B cell (primary cell): ENCODE measurements at regions not wholly inside any gene's neighbourhood (a gene's known extent, or its start where the extent isn't known, plus 50 kb on each side); places are given as distances from the start of the nearest gene placed in this dataset.

Source experiments
- ATAC-seq: fragments of 200-7000 bp; cut with Tn5 transposase; one replicate; pipeline ENCODE4 v1.10.0; 2021; ENCODE audit warnings: low read depth, mild to moderate bottlenecking, moderate number of reproducible peaks, moderate library complexity
- CTCF ChIA-PET: fragments of 350-600 bp; sonication (Branson Sonifier 250); formaldehyde crosslinking; loops from one replicate; lab custom pipeline; 2021; ENCODE audit warnings: antibody characterized with exemption, inconsistent platforms; lab: Charles Lee
- POLR2A ChIA-PET: fragments of 350-600 bp; sonication (Branson Sonifier 250); formaldehyde crosslinking; loops from one replicate; lab custom pipeline; 2021; ENCODE audit warnings: antibody characterized with exemption; lab: Charles Lee
- DNase-seq: peaks from one replicate; pipeline ENCODE4 v3.0.0; 2013
- H2AFZ ChIP-seq: 2 replicates; pipeline ENCODE4 v1.6.1; 2012; ENCODE audit warnings: mild to moderate bottlenecking, low read depth, low read length; ENCODE audit not compliant: insufficient read depth, poor library complexity, severe bottlenecking
- H3K27ac ChIP-seq, 2 donors: 1 replicate in 1 of 2; 2 replicates in 1 of 2; pipeline ENCODE4 v1.5.1; 2012 to 2013; ENCODE audit warnings: low read length in 2 of 2, mild to moderate bottlenecking in 2 of 2, moderate library complexity in 1 of 2
- H3K27me3 ChIP-seq, 4 experiments: fragments of 200-600 bp in 1 of 4; sonication (generic) in 1 of 4; replicated peaks in 1 of 4; 1 replicate in 2 of 4; 2 replicates in 2 of 4; pipeline versions ENCODE4 v1.6.1 to v1.7.0; 2013 to 2016; ENCODE audit warnings: low read length in 3 of 4, mild to moderate bottlenecking in 2 of 4, mixed read lengths in 1 of 4, moderate library complexity in 1 of 4; ENCODE audit not compliant: insufficient read depth in 4 of 4, control insufficient read depth in 3 of 4; ENCODE audit errors: control extremely low read depth in 1 of 4
- H3K36me3 ChIP-seq, 2 experiments: replicated peaks in 1 of 2; 1 replicate in 1 of 2; 2 replicates in 1 of 2; pipeline versions ENCODE4 v1.6.1 to v1.7.1; 2013; ENCODE audit warnings: low read length in 1 of 2; ENCODE audit not compliant: insufficient read depth in 2 of 2, control insufficient read depth in 1 of 2; ENCODE audit errors: control extremely low read depth in 1 of 2, extremely low read depth in 1 of 2
- H3K4me1 ChIP-seq, 2 donors: fragments of 200-600 bp in 1 of 2; sonication (generic) in 1 of 2; 1 replicate in 1 of 2; 2 replicates in 1 of 2; pipeline versions ENCODE4 v1.5.1 to v1.6.1; 2013 to 2017; ENCODE audit warnings: low read length in 2 of 2; ENCODE audit not compliant: control insufficient read depth in 2 of 2, insufficient read depth in 2 of 2
- H3K4me2 ChIP-seq: replicated peaks from 2 replicates; pipeline ENCODE3; 2012; ENCODE audit warnings: mild to moderate bottlenecking, low read depth, low read length; ENCODE audit not compliant: poor library complexity, severe bottlenecking
- H3K4me3 ChIP-seq, 5 experiments: fragments of 200-600 bp in 1 of 5; sonication (generic) in 1 of 5; 1 replicate in 3 of 5; 2 replicates in 2 of 5; pipeline versions ENCODE4 v1.5.1 to v1.7.0; 2011 to 2016; ENCODE audit warnings: low read length in 4 of 5, mild to moderate bottlenecking in 4 of 5, low read depth in 2 of 5, control low read depth in 1 of 5, moderate library complexity in 1 of 5; ENCODE audit not compliant: insufficient read depth in 1 of 5; ENCODE audit errors: control extremely low read depth in 1 of 5, extremely low read depth in 1 of 5
- H3K79me2 ChIP-seq: fragments of 200-600 bp; sonication (generic); one replicate; pipeline ENCODE4 v1.6.0; 2016; ENCODE audit warnings: low read length; ENCODE audit not compliant: control insufficient read depth, insufficient read depth
- H3K9ac ChIP-seq: fragments of 200-600 bp; sonication (generic); 2 replicates; pipeline ENCODE4 v1.6.1; 2017; ENCODE audit warnings: mild to moderate bottlenecking, low read length, moderate library complexity
- H3K9me3 ChIP-seq, 3 donors: one replicate each; pipeline versions ENCODE4 v1.6.1 to v1.7.1; 2013; ENCODE audit warnings: low read length in 2 of 3; ENCODE audit not compliant: control insufficient read depth in 2 of 3, insufficient read depth in 1 of 3; ENCODE audit errors: control extremely low read depth in 1 of 3
- H4K20me1 ChIP-seq: 2 replicates; pipeline ENCODE4 v1.6.0; 2012; ENCODE audit warnings: mild to moderate bottlenecking, low read length; ENCODE audit not compliant: insufficient read depth, control insufficient read depth, poor library complexity, severe bottlenecking
- H3K27ac Mint-ChIP-seq: one replicate; pipeline ENCODE4 v1.8.0; 2021; ENCODE audit warnings: mixed read lengths
- H3K27me3 Mint-ChIP-seq: one replicate; pipeline ENCODE4 v1.8.0; 2021; ENCODE audit warnings: mixed read lengths
- H3K4me1 Mint-ChIP-seq: one replicate; pipeline ENCODE4 v1.8.0; 2021; ENCODE audit warnings: mixed read lengths
- H3K4me3 Mint-ChIP-seq: one replicate; pipeline ENCODE4 v1.8.0; 2021; ENCODE audit warnings: mixed read lengths
- H3K9me3 Mint-ChIP-seq: one replicate; pipeline ENCODE4 v1.8.0; 2022; ENCODE audit warnings: mixed read lengths; ENCODE audit not compliant: insufficient read depth
- CTCF ChIP-seq: fragments of 200-600 bp; IDR thresholded peaks from one replicate; pipeline ENCODE4 v1.8.0; 2022; ENCODE audit warnings: antibody characterized with exemption, mild to moderate bottlenecking
- EZH2 ChIP-seq: IDR thresholded peaks from 2 replicates; pipeline ENCODE4 v1.6.1; 2012; ENCODE audit warnings: borderline replicate concordance, low read depth, mild to moderate bottlenecking, moderate library complexity, low read length; ENCODE audit not compliant: insufficient read depth, poor library complexity, severe bottlenecking
- WGBS: methylation state at CpG from one replicate; pipeline ENCODE4 v1.1.5; 2013; ENCODE audit warnings: missing lambda C conversion rate; ENCODE audit not compliant: insufficient coverage; 5-methylcytosine and 5-hydroxymethylcytosine counted together
- intact Hi-C: fragments of 100-400 bp; cut with micrococcal nuclease; formaldehyde crosslinking; loops from one replicate; pipeline ENCODE4 v1.10.0; 2022

GRCh38 chr5:12237837-12238575 lies 333.8 kb upstream of the CTNND2 start:
- no peak for DNase-seq
- H3K79me2 ChIP-seq = no peaks in the 10 kb centered on the region

More at GRCh38 chr5:12237837-12238575, 333.8 kb upstream of the CTNND2 start:
- Histone ChIP-seq H3K27ac (no peak overlapping the region), H3K36me3 (no peaks in the 10 kb centered on the region), H3K27me3 (no peaks in the 10 kb centered on the region), H3K4me3 (no peak overlapping the region), H4K20me1 (no peaks in the 10 kb centered on the region), H3K9ac (no peak overlapping the region), H3K9me3 (no peaks in the 10 kb centered on the region), H3K4me2 (no peak overlapping the region), H2AFZ (no peak overlapping the region), H3K4me1 (no peaks in the 10 kb centered on the region)
- no peak for TF ChIP-seq EZH2
- TF ChIP-seq CTCF = no peak
- WGBS = 56% methylated on average over 4 of the region's 6 CpGs
- no peak for ATAC-seq
- Mint-ChIP-seq H3K4me1 (no peaks in the 10 kb centered on the region), H3K27ac (no peak overlapping the region), H3K9me3 (no peaks in the 10 kb centered on the region), H3K27me3 (no peaks in the 10 kb centered on the region), H3K4me3 (no peak overlapping the region)
- ChIA-PET POLR2A (no interaction called here), CTCF (no interaction called here)
- intact Hi-C loops = no loop called here
